ENCODE measurements at regions not wholly inside any gene's neighbourhood (a gene's known extent, or its start where the extent isn't known, plus 50 kb on each side); places are given as distances from the start of the nearest gene placed in this dataset.

DNA sequence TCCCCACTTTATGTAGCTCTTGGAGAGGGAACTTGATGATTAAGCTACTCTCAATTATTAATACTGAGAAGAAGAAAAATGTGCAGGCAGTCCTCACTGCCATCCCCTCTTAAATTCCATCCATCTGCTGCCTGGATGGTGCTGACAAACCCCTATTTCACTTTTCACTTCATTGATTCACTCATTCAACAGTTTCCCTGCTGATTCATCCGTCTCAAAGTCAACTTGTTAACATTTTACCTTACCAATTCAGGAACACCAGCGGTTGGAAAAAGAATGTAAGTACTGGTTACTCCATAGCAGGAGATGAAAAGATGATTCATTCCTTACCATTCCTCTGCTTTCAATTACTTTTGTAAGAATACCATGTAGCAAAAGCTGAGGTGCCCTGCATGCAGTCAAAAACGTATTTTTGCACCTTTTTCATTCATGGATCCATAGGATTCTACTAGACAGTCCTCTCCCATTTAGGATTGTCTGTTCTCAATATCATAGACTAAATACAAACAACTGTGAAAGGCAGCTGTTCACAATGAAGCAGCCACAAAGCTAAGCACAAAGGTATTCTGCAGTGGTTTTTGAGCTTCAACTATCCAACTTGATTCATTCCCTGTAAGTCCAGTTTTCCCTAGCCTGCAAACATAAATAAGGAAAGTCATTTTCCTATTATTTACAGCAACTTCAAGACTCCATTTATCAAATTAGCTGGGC is 262.0 kb downstream of the MREG start:
- Histone ChIP-seq H3K4me3 (ENCODE audit: low read length, poor library complexity, severe bottlenecking) (no peak overlapping the region), H3K9ac (ENCODE audit: low read depth, low read length, poor library complexity, severe bottlenecking) (no peak overlapping the region), H3K9me2 (replicated peaks; ENCODE audit: low read depth, low read length) (no peaks in the 10 kb centered on the region), H3K9me3 (ENCODE audit: insufficient read depth, low read depth, low read length) (no peaks in the 10 kb centered on the region), H4K20me1 (ENCODE audit: insufficient read depth, low read length, poor library complexity, severe bottlenecking) (no peaks in the 10 kb centered on the region), H3K4me2 (ENCODE audit: low read depth, low read length, poor library complexity, severe bottlenecking) (no peak overlapping the region), H3K4me1 (ENCODE audit: insufficient read depth, low read length, poor library complexity, severe bottlenecking) (no peaks in the 10 kb centered on the region), H3K36me3 (ENCODE audit: insufficient read depth, low read length) (no peaks in the 10 kb centered on the region), H2AFZ (ENCODE audit: low read length) (no peak overlapping the region), H3K27me3 (ENCODE audit: insufficient read depth, low read length, poor library complexity, severe bottlenecking) (no peaks in the 10 kb centered on the region), H3F3A (ENCODE audit: low read depth) (no peaks in the 10 kb centered on the region), H3K79me2 (ENCODE audit: insufficient read depth, low read length) (no peaks in the 10 kb centered on the region)
- TF ChIP-seq, protein P1, sequence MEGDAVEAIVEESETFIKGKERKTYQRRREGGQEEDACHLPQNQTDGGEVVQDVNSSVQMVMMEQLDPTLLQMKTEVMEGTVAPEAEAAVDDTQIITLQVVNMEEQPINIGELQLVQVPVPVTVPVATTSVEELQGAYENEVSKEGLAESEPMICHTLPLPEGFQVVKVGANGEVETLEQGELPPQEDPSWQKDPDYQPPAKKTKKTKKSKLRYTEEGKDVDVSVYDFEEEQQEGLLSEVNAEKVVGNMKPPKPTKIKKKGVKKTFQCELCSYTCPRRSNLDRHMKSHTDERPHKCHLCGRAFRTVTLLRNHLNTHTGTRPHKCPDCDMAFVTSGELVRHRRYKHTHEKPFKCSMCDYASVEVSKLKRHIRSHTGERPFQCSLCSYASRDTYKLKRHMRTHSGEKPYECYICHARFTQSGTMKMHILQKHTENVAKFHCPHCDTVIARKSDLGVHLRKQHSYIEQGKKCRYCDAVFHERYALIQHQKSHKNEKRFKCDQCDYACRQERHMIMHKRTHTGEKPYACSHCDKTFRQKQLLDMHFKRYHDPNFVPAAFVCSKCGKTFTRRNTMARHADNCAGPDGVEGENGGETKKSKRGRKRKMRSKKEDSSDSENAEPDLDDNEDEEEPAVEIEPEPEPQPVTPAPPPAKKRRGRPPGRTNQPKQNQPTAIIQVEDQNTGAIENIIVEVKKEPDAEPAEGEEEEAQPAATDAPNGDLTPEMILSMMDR (conservative IDR thresholded peaks at IDR 0.05; ENCODE audit: low read length): no peak
- TF ChIP-seq EZH2phosphoT487 (IDR thresholded peaks at IDR 0.05; ENCODE audit: borderline replicate concordance): no peak

DNA sequence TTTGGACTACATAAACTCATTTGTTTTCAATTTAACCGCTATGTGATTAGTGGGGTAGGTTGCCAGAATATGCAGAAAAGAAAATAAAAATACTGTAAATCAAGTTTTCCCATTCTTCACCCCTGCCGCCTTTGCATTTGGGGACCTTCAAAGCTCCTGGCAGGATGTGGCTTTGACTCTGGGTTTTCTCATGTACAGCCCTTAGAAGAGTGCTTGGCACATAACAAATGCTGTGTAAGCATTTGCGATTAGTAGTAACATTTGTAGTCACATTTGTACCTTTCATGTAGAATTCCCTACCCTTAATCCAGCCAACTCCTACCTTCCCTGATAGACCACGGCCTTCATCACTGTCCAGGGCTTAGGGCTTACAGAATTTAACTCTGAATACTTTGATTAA is 262.6 kb downstream of the MREG start:
- Histone ChIP-seq H3K4me1 (ENCODE audit: insufficient read depth, low read length, poor library complexity, severe bottlenecking) (no peaks in the 10 kb centered on the region), H2AFZ (ENCODE audit: low read length) (no peak overlapping the region), H3K4me2 (ENCODE audit: low read depth, low read length, poor library complexity, severe bottlenecking) (no peak overlapping the region), H3K4me3 (ENCODE audit: low read length, poor library complexity, severe bottlenecking) (no peak overlapping the region), H4K20me1 (ENCODE audit: insufficient read depth, low read length, poor library complexity, severe bottlenecking) (no peaks in the 10 kb centered on the region), H3K27me3 (ENCODE audit: insufficient read depth, low read length, poor library complexity, severe bottlenecking) (no peaks in the 10 kb centered on the region), H3K9ac (ENCODE audit: low read depth, low read length, poor library complexity, severe bottlenecking) (no peak overlapping the region), H3K36me3 (ENCODE audit: insufficient read depth, low read length) (no peaks in the 10 kb centered on the region), H3K9me2 (replicated peaks; ENCODE audit: low read depth, low read length) (no peaks in the 10 kb centered on the region), H3K9me3 (ENCODE audit: insufficient read depth, low read depth, low read length) (no peaks in the 10 kb centered on the region), H3K79me2 (ENCODE audit: insufficient read depth, low read length) (no peaks in the 10 kb centered on the region), H3F3A (ENCODE audit: low read depth) (no peaks in the 10 kb centered on the region)
- TF ChIP-seq, protein P1 (conservative IDR thresholded peaks at IDR 0.05; ENCODE audit: low read length): no peak
- TF ChIP-seq EZH2phosphoT487 (IDR thresholded peaks at IDR 0.05; ENCODE audit: borderline replicate concordance): no peak

DNA sequence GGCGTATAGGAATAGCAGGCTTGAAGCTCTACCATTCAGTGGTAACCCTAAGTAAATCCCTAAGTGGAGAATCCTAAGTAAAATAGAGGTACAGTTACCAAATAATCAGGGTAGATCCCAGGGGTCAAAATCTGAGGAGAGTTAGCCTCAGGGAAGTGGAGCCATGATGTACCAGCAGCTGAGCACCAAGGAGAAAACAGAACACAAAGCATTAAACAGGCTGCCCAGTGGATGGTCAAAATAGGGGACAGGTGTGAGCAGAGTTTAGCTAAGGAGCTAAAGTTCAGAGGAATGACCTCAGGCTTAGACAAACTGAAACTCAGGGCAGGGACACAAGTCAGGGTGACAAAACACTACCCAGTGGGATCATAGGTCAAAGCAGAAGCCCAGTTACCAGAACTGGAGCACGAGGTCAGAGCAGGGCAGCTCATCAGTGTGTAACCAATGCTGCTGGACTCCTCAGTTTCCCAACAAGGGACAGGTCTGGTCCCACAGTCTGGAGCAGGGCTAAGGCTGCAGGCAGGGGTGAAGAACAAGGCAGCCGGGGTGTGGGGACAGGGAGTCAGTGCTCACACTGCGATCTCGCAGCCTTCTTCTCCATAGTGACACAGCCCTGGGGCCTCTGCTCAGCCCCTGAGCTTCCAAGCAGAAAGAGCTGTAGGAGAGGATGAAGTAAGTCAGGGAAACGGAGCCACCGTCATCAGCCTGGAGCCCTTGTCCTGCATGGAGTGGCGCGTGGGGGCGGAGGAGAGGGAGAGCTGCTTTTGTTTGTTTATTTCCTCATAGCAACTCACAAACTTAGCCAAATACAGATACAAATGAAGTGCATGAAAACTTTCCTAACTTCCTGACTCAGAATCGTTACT is 264.0 kb downstream of the MREG start:
- H3F3A ChIP-seq (ENCODE audit: low read depth): no peaks in the 10 kb centered on the region
- H3K27me3 ChIP-seq (ENCODE audit: insufficient read depth, low read length, poor library complexity, severe bottlenecking): no peaks in the 10 kb centered on the region
- no peak overlapping the region for H2AFZ ChIP-seq (ENCODE audit: low read length)
- no peaks in the 10 kb centered on the region for H3K9me3 ChIP-seq (ENCODE audit: insufficient read depth, low read depth, low read length)
- H3K79me2 ChIP-seq (ENCODE audit: insufficient read depth, low read length): no peaks in the 10 kb centered on the region
- no peak overlapping the region for H3K4me3 ChIP-seq (ENCODE audit: low read length, poor library complexity, severe bottlenecking)
- no peaks in the 10 kb centered on the region for H3K36me3 ChIP-seq (ENCODE audit: insufficient read depth, low read length)
- no peaks in the 10 kb centered on the region for H3K9me2 ChIP-seq (replicated peaks; ENCODE audit: low read depth, low read length)
- H3K4me1 ChIP-seq (ENCODE audit: insufficient read depth, low read length, poor library complexity, severe bottlenecking): no peaks in the 10 kb centered on the region
- H4K20me1 ChIP-seq (ENCODE audit: insufficient read depth, low read length, poor library complexity, severe bottlenecking): no peaks in the 10 kb centered on the region
- no peak for TF ChIP-seq EZH2phosphoT487 (IDR thresholded peaks at IDR 0.05; ENCODE audit: borderline replicate concordance)
- TF ChIP-seq, protein P1 (conservative IDR thresholded peaks at IDR 0.05; ENCODE audit: low read length): no peak
- no peak overlapping the region for H3K4me2 ChIP-seq (ENCODE audit: low read depth, low read length, poor library complexity, severe bottlenecking)
- no peak overlapping the region for H3K9ac ChIP-seq (ENCODE audit: low read depth, low read length, poor library complexity, severe bottlenecking)
